ENCODE measurements at regions not wholly inside any gene's neighbourhood (a gene's known extent, or its start where the extent isn't known, plus 50 kb on each side); places are given as distances from the start of the nearest gene placed in this dataset.

DNA sequence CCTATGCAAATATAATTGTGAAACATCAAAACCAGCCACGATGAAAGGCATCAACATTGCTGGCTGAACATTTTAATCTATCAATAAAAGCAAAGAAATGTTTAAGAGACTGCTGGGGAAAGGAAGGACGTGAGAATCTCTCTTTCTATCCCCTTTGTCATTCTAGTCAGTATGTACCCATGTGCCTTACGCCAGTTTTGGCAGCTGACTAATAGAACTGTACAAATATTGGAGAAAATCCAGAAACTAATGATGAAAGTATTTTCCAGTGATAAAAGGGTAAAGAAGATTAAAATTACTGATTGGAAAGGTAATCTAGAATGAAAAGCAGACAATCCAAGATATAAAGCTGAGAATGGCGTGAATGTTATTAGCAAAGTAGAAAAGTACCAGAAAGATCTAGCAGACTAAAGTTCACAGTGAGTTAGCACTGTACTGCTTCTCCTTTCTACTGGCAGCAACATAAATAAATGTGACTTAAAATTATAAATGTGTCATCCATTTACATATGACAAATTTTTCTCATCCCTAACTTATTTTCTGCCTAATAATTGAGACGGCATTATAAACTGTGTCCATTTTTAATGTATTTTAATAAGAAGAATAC is 401.9 kb upstream of the CNTN4 start:
- no peak for DNase-seq

DNA sequence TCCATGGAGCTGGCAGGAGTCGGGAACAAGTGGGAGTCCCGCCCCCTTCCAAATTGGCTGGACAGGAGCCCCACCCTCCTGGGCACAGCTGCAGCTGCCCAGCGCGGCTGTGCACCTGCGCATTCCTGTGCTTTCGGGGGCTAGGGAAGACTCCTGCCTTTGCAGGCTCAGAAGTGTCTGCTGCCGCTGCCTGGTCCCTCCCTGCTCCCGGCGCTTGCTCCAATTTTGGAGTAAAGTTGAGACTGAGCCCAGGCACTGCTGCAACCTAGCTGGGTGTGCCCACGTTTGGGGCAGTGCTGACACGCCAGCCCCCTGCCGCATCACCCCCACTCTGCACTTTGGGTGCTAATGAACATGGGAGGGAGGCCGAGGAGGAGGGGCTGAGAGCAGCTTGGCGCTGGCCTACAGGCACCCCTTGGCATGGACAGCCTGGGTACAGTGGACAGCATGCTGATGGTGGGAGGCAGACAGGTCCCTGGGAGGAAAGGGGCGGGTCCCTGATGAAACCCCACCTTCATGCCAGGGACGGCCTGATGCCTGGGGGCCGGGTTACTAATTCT is 399.2 kb upstream of the CNTN4 start:
- no peak for DNase-seq

DNA sequence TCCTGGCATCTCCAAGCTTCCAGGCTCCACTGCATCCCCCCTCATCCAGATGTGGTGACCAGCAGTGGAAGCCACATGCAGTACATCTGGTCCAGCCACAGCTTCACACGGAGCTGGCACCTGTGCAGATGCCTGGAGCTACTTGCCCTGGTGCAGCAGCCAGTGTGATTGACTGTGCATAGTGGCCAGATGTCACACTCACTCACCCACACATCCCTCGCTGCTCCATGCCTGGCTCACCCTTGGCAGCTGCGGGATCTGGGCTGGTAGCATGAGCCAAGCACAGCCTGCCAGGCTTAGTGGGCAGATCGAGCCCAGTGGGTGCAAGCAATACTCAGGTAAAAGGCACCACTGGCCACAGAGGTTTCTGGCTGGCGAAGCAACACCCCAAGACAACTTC is 398.0 kb upstream of the CNTN4 start:
- DNase-seq: no peak

DNA sequence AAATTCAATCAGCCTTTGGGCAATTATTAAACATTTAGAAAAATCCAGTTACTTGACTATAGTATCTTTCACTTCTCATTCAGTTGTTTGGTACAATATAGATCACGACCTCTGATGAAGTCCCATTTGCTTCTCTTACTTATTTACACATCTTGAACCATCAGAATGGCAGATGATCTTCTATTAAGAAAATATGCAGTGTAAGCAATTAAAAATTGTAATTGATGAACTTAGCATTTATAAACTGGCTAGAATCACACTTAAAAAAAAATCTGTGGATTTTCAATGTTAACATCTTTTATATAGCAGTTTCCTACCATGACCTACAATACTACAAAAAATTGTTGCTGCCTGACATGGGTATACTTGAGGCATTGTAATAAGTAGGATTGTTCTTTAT is 395.5 kb upstream of the CNTN4 start:
- no peak for DNase-seq

DNA sequence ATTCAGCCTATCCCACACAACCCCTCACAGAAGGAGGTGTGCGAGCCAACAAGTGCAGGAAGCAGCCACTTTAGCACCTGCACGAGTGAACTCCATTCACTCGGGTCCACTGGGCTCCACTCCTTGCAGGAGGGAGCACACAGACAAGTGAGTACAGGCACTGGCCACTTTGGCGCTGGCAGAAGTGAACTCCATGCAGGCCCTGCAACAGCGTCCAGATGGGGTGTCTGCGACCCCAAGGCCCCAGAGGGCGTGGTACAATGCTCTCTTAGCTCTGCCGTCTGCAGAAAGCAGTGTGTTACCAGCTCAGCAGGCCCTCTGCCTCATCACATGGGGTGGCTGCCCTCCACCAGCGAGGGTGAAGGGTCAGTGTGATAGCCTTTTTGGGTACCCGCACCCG is 388.0 kb upstream of the CNTN4 start:
- DNase-seq: no peak

DNA sequence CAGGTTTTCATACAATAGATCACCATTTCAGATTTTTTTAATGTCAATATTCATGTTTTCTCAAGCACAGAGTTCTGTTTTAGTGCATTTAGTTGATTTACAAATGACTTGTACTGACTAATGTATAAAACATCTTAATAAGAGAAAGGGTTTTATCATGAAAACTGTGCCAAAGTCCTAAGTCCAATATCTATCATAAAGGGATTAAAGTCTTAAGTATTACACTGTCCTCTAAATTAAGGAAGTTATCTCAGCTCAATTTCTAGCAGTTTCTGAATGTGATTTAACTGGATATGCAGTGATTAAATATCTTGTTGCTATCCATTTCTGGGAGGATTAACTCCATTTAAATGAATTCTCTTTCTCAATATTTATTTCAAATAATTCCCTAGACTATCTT is 381.1 kb upstream of the CNTN4 start:
- DNase-seq: no peak

DNA sequence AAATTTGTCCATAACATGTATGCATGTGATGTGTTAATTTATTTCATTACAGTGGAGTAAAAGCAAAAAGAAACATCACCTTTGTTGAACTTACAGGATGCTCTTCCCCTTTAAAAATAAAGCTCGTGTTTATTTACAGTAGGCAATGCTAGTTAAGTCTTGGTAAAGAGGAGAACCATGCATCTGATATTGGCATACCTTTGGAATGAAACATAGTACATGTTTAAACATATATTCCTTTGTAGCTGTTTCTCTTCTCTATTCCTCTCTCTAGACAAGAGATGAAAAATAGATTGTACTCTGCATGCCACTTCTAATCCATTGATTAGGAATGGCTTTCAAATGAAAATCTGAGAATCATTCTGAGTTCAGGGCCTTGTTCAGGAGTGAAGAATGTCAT is 374.9 kb upstream of the CNTN4 start:
- no peak for DNase-seq

DNA sequence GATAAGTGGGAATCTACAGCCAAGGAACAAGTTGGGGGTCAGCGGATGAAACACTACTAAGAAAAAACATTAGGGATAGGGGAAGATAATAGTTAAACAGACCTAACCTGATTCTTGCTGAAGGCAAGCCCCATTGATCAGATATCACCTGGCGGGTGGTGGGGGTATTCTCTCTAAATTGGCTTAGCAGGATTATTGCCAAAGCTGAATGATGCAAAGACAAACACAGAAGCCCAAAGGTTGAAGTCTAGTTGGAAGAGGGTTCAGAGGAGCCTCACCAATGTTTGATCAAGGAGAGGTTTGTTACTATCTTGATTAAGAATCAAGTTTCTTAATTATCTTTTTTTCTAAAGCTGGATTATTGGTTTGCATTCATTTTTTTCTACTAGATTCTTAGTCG is 371.9 kb upstream of the CNTN4 start:
- no peak for DNase-seq

DNA sequence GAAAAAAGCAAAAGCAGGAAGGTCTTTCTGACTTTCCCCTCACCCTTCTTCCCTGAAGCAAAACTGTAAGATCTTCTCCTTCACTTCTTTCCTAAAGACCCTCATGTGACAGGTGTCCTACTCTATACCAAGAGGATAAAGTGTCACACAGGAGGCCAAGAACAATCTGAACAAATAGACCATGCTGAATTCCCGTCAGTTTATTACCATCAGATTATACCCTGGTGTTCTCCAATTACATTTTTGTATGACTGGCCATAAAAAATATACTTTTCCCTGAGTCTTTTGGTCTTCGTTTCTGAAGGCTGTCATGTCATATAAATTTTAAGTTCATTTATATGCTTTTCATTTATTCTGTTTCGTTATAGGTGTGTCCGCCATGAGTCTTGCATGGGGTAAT is 371.4 kb upstream of the CNTN4 start:
- DNase-seq: no peak

DNA sequence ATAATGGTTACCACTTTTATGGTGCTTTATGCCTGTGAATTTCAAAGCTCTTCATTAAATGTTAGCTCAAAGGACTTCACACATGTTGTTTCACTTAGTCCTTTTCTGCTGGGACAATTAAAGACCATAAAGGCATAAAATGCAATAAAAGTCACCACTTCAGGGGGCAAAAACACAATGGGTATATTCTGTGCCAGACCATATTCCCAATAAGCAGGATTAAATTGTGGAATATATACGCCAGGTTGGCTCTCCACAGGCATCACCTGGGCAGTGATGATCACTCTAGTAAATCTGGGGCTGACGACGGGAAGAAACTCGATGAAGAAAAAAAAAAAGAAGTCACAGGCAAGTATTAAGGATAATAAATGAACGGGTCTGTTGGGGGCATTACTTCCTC is 370.2 kb upstream of the CNTN4 start:
- no peak for DNase-seq

DNA sequence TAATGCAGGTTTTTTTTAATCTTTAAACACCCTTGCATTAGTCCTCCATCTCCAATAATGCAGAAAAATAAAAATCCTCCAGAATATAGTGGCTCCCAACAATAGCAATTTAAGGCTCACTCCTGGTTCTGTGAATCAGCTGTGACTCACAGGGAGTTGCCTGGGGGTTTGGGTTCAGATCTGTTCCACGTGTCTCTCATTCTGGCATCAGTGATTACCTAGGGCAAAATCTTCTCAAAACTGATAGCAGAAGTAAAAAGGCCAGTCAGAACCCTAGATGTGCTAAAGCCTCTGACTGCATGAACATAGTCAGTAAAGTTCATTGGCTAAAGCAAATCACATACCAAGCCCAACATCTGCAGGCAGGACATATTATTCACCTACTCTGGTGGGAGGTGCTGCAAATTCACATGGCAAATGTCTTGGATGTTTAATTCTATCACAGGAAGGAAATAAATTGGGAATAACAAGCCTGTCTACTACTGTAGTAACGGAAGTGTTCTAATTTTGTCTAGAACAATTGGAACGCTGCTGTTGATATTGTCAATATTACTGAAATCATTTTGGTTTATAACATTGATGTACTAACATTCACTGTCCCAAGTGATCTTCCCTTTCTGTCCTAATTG is 364.1 kb upstream of the CNTN4 start:
- DNase-seq: no peak

DNA sequence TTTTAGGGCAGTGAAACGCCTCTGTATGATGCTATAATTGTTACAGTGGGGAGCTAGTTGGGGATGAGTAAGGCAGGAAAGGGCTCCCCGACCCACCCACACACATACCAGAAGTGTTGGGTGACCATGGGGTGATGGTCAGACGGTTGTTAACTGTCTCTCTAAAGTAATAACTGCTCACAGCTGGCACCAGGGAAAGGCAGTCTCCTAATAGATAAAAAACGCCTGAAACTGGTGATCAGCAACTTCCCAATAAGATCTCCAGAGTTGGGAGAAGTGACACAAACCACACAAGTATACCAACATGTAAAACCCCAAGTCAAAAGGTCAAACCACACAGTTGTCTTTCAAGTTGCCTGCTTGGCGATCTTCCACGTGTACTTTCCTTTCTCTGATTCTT is 346.5 kb upstream of the CNTN4 start:
- no peak for DNase-seq

DNA sequence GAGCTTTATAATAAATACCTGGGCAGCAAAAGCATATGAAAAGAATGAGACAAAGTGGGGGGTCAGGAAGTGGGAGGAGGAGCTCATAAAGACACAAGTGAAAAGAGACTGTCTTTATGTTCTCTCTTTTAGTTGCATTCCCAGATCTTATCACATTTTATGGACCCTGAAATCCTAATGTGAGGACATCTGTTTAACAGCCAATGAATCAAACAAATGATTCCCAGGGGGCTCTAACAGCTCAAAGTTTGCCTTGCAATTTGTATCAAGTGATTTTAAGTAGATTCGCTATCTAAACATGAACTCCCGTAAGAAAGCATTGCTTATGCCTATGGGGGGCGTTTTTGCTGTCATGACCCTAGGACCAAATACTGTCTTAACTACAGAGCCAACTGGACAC is 332.3 kb upstream of the CNTN4 start:
- peak; percentile 18 for DNase-seq

DNA sequence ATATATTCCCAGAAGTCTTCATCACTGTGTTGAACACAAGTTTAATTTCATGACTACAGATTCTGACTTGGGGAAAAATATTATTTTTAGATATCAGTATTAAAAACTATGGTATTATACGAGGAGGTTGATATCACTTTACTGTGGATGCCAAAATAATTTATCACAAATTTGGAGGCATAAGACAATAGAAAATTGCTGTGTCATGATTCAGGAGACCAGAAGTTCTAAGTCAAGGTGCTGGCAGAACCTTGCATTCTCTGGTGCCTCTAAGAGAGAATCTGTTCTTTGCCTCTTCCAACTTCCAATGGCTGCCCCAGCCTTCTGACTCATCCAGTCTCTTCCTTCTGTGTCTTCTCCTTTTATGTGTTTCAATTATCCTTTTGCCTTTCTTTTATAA is 325.0 kb upstream of the CNTN4 start:
- DNase-seq: no peak

DNA sequence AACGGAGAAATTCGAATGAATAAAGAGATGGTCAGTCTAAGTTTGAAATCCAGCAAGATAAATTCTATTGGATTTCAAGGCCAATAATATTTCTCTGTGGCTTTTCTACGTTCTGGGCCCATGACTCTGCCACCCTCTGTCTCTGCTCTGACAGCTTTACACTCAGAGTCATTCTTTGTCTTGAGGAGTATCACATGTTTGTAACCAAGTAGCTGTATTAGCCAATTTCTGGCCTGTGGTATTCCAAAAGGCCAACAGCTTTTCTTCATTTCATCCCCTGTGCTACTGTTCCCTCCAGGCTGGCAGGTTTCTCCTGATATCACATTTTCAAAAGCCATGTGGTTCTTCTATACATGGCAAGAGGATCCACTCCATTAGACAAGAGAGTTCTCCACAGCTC is 324.1 kb upstream of the CNTN4 start:
- DNase-seq: no peak

DNA sequence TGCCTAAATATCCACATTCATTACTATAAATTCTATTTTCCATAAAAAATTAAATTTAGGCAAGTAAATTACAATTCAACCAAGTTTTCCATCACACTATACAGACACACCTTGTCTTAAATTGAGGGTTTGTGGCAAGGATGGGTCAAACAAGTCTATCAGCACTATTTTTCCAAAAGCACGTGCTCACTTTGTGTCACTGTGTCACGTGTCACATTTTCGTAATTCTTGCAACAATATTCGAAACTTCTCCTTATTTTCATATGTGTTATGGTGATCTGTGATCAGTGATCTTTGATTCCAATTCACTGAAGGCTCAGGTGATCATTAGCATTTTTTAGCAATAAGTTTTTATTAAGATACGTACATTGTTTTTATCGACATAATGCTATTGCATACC is 323.3 kb upstream of the CNTN4 start:
- DNase-seq: no peak

DNA sequence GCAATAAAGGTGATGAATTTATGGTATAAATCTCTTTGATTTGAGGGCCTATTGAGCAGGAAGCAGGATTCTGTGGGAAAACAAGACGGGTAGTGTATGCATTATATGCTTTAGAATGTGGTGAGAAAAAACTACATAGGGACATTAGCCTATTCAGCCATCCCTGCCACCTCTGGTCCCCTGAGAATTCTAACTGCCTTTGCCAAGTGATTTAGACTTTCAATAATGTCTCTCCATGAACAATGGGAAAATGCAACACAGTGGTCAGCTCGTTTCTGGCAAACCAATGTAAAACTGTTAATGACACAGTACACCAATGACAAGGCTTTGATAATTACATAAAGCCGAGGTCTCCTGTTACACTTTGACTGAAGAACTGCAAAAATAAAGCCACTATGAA is 314.7 kb upstream of the CNTN4 start:
- no peak for DNase-seq

DNA sequence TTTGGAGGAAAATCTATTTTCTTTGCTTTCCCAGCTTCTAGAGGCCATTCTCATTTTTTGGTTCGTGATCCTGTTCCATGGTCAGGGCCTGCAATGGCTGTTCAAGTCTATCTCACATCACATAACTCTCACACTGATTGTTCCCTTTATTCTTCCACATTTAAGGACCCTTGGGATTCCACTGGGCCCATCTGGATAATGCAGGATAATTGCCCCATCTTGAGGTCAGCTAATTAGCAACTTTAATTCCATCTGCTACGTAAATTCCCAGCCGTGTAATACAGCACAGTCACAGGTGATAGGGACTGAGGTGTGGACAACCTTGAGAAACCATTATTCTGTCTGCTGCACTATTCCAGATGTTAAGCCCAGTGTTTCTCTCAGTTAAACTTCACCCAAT is 311.6 kb upstream of the CNTN4 start:
- DNase-seq: no peak

DNA sequence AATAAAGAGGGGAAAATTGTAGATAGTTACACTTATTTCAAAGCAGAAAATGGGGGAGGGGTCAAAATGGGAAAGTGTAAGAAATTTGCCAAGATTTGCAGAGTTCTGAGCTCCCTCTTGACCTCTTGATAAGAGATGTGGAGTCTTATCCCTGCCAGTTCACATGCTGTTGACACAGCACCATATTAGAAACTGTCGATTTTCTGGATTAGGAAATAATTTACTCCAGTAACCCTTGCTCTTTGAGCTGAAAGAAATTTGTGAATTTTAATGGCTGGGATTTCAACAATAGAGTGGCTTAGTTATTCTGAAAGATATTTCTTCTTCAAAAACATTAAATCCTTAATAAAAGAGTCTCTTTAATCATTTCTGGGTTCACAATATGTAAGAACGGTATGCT is 306.2 kb upstream of the CNTN4 start:
- no peak for DNase-seq

DNA sequence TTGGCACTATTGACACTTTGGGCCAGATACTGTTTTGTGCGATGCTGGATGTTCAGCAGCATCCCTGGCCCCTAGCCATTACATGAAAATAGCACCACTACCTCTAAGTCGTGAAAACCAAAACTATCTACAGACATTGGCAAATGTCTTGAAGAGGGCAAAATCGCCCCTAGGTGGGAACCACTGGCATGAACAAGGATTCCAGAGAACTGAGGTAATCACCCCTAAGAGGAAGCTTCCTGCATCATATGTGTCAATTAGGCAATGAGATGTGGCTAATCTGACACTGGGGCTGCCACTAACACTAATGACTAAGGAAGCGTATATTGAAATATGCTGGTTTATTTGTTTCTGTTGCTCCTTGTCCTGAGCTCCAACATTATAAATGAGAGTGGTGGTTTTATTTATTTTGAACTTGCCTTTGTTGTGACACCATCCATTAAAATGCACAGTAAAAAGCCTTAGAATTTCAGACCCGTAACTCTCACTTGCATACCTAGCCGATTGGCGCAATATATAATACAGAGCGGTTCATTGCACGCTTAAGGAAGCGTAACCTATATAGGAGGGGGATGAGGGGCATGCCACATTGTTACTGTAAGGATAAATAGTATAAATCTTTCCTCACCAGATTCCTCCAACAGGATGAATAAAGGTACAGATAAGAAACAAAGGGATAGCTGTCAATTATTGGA is 299.8 kb upstream of the CNTN4 start:
- DNase-seq: no peak

DNA sequence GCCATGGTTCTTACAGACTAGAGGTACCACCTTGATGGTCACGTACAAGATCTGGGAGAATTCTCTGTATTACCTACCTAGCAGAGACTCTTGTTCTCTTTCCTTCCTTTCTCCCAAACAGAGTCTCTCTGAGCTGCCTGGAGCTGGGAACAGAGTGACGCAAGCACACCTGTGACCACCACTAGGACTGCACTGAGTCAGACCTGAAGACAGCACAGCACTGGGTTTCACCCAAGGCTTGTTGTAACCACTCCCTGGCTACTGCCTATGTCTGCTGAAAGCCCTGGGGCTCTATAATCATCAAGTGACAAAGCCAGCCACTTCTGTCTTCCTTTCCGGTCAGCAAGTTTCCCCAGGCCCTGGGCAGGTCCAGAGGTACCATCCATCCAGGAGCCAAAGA is 293.3 kb upstream of the CNTN4 start:
- DNase-seq: no peak

DNA sequence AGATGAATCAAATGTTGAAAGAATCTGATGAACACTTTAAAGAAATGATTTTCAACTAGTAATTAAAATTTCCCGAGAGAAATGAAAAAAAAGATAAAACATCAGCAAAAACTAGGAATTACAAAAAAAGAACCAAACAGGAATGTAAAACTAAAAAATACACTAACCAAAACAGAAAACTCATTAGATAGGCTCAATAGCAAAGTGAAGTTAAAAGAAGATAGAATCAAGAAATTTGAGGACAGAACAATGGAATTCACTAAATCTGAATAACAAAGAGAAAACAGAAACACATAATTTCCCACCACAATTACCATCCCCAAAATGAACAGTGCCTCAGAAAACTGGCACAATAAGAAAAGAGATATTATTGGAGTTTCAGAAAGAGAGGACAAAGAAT is 290.1 kb upstream of the CNTN4 start:
- DNase-seq: no peak

DNA sequence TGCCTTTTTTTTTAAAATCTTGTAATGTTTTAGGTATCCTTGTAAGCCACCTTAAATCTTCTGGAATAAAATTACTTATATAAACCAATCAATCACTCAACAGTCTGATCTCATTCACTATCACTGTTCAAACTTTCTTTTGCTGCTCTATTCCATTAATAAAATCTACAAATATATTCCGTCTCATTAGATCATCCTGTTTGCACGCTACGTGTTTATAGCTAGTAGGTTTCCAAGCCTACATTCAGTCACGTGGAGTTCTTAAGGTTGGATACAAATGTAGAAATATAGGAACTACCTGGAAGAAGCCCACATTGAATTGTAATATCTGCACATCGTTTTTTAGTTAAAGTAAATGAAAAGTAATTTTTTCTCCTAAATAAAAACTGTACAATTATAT is 274.8 kb upstream of the CNTN4 start:
- DNase-seq: no peak

DNA sequence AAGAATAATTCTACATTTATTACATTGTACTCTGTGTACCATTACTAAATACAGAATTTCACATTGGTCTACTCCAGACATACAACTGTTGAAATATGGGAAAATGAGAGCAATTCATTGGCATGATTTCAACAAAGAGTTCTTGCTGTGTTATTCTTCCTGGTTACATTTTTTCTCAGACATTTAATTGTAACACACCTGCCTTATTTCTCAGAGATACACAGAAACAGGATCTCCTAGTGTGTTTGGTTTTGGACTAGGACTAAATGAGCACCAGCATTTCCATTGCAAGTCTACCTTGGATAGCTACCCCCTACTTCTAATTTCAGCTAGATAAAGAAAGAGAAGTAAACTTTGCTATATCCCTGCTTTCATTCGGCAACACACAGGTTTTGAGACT is 274.3 kb upstream of the CNTN4 start:
- DNase-seq: no peak

DNA sequence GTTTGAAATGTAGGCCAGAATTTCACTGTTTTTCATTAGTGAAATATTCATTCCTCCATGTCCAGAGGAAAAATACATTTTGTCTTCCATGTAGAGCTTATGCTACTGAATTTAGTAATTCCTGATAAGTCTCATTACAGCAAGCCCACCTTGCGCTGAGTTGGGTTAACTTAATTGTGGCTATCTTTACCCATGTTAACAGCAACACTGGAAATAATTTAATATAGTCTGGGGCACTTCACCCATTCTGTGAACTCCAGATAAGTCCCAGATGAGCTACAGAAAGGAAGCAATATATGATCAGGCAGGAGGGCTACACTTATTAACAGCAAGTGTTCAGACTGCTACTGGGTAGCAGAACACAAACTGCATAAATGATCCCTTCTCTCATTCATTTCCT is 270.1 kb upstream of the CNTN4 start:
- DNase-seq: no peak

Measured in NCI-H526 treated with DMSO at 0.1 percent for 48 hours (cell line).